Coronary artery (tissue), 2 donors: ENCODE measurements at regions not wholly inside any gene's neighbourhood (a gene's known extent, or its start where the extent isn't known, plus 50 kb on each side); places are given as distances from the start of the nearest gene placed in this dataset.

Experiments used
- DNase-seq: peaks from one replicate; pipeline ENCODE4 v3.0.0-alpha.2; 2017; ENCODE audit warnings: low spot score
- H3K27ac ChIP-seq, 2 donors: fragments of 200-600 bp; sonication (generic); one replicate each; pipeline ENCODE4 v1.5.1; 2016 to 2019
- H3K4me3 ChIP-seq: fragments of 200-600 bp; sonication (generic); 2 replicates; pipeline ENCODE4 v1.5.1; 2016; ENCODE audit warnings: mild to moderate bottlenecking, moderate library complexity
- CTCF ChIP-seq: fragments of 200-600 bp; sonication (generic); IDR thresholded peaks from one replicate; pipeline ENCODE4 v1.5.1; 2019; ENCODE audit warnings: antibody characterized with exemption

DNA sequence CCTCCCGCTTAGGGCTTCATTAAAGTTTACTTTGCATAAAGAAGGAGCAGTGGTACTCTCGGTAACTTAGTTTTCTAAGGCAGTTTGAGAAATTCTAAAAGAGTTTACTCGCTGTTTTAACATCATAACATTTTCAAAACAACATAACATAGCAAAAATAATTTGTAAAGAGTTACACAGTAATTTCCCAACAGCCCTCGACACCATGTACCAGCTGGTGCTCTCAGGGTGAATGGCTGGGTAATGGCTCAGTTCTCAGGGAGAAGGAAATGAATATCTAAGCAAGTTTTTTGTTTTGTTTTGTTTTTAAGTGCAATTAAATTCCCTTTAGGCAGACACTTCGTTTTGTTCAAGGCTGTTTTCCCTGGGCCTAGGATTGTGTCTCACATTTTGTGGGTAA is 435.3 kb downstream of the C4orf33 start:
- Histone ChIP-seq H3K4me3 (no peak overlapping the region), H3K27ac (no peak overlapping the region)
- no peak for DNase-seq
- no peak for TF ChIP-seq CTCF

- Histone ChIP-seq H3K4me3 (no peak overlapping the region), H3K27ac (no peak overlapping the region)
- no peak for TF ChIP-seq CTCF
- DNase-seq = no peak
Measured at GRCh38 chr4:129532573-129532972, 436.6 kb downstream of the C4orf33 start.

- no peak overlapping the region for H3K4me3 ChIP-seq
- no peak overlapping the region for H3K27ac ChIP-seq
- no peak for TF ChIP-seq CTCF
- no peak for DNase-seq
Measured at GRCh38 chr4:129543299-129543698, 447.3 kb downstream of the C4orf33 start.

- no peak overlapping the region for H3K27ac ChIP-seq
- H3K4me3 ChIP-seq = peak overlapping the region; percentile 29
- peak; percentile 79 for DNase-seq
- TF ChIP-seq CTCF = no peak
Measured at GRCh38 chr4:129545599-129546278, 449.8 kb downstream of the C4orf33 start.

- no peak for DNase-seq
- Histone ChIP-seq H3K27ac (no peak overlapping the region), H3K4me3 (no peak overlapping the region)
- no peak for TF ChIP-seq CTCF
Measured at GRCh38 chr4:129546531-129546930, 450.6 kb downstream of the C4orf33 start.

DNA sequence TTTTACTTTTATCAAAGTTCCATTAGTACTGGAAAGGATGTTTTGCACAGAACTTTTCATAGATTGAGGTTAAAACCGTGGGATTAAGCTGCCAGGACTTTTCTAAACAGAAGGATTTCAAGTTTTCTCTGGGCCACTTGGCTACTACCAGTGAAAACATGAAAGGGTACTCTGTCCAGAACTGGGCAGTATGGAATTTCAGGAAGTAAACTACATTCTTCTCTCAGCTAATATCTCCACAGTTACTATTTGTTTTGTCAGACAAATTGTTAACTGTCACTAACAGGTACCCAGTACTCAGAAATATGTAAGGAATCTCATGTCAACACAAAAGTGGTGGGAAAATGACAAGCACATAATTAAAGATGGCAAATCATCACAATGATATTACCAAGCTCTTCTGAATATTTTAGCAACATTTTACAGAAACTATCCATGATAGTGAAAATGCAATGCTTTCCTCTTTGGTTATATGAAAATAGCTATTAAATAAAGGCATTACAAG is 454.4 kb downstream of the C4orf33 start:
- Histone ChIP-seq H3K27ac (no peak overlapping the region), H3K4me3 (no peak overlapping the region)
- DNase-seq = no peak
- TF ChIP-seq CTCF = no peak

- no peak overlapping the region for H3K4me3 ChIP-seq
- no peak overlapping the region for H3K27ac ChIP-seq
- no peak for TF ChIP-seq CTCF
- no peak for DNase-seq
Measured at GRCh38 chr4:129561280-129561679, 465.3 kb downstream of the C4orf33 start.
